ENCODE measurements at regions not wholly inside any gene's neighbourhood (a gene's known extent, or its start where the extent isn't known, plus 50 kb on each side); places are given as distances from the start of the nearest gene placed in this dataset.

DNA sequence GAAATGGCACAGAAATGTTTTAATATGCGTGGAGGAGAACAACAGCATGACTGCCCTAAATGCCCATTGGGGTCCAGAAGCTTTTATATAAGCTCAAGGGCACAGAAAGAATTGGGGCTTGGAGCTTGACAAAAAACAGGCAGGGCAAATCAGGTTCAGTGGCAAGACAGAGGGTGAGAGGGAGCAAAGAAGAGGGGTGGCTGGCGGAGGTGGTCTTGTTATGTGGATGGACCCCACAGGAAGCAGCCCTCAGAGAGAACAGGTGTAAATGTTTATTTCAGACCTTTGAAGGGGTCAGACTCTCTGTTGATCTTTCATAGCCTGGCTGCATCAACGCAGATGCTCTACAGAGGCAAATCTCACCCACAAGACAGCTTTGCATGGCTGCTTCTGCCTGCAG is 213.1 kb upstream of the B3GAT1 start:
- H4K91ac ChIP-seq (replicated peaks; ENCODE audit: insufficient read length, low read length), result no peak overlapping the region
- 87% methylated on average over 3 of the region's 3 CpGs; no CpG with 5 or more reads in 1 of the 2 experiments for WGBS, 2 experiments (ENCODE audit: extremely low coverage in 1 of 2, insufficient coverage in 1 of 2, insufficient read length in 1 of 2, insufficient replicate concordance in 2 of 2, low coverage in 1 of 2, low lambda C conversion rate in 2 of 2, missing lambda C conversion rate in 1 of 2)
- H4K5ac ChIP-seq (ENCODE audit: insufficient read length, low read depth, low read length), result no peak overlapping the region
- no peaks in the 10 kb centered on the region for H3K79me1 ChIP-seq (ENCODE audit: low read depth, low read length)
- no peak overlapping the region for H2BK20ac ChIP-seq (ENCODE audit: low read length)
- no peak overlapping the region for H3K4me2 ChIP-seq (ENCODE audit: insufficient read depth in 1 of 2, low read depth in 2 of 2, low read length in 2 of 2)
- no peaks in the 10 kb centered on the region for H3K4me1 ChIP-seq (replicated peaks in 1 of 4; ENCODE audit: control insufficient read depth in 3 of 4, insufficient read depth in 4 of 4, low read length in 3 of 4)
- H3K14ac ChIP-seq (ENCODE audit: insufficient read length), result no peak overlapping the region
- no peak overlapping the region for H2BK120ac ChIP-seq (replicated peaks; ENCODE audit: low read depth, low read length)
- no peak overlapping the region for H3K27ac ChIP-seq (ENCODE audit: low read depth, low read length)
- H2BK15ac ChIP-seq (ENCODE audit: low read length), result no peak overlapping the region
- H3K56ac ChIP-seq (replicated peaks; ENCODE audit: insufficient read length, low read depth, low read length), result no peak overlapping the region
- H4K8ac ChIP-seq (ENCODE audit: extremely low read depth, insufficient read depth, low read length), result no peak overlapping the region
- no peak overlapping the region for H3K9ac ChIP-seq (replicated peaks in 1 of 4; ENCODE audit: extremely low read depth in 1 of 4, low read depth in 3 of 4, low read length in 3 of 4)
- peak in 1 of 2 experiments; percentile 14 for DNase-seq (ENCODE audit: low read depth in 1 of 2, low spot score in 2 of 2)
- no peaks in the 10 kb centered on the region for H3K23me2 ChIP-seq (ENCODE audit: low read depth, low read length)
- H3K23ac ChIP-seq (ENCODE audit: insufficient read length), result no peak overlapping the region
- POLR2A ChIA-PET (ENCODE audit: partially characterized antibody), result no interaction called here
- no peak overlapping the region for H2BK12ac ChIP-seq (ENCODE audit: low read depth, low read length)
- H3K36me3 ChIP-seq (ENCODE audit: control insufficient read depth in 2 of 4, insufficient read depth in 4 of 4, low read length in 3 of 4), result no peaks in the 10 kb centered on the region
- H3K27me3 ChIP-seq (replicated peaks in 1 of 4; ENCODE audit: control insufficient read depth in 3 of 4, extremely low read depth in 1 of 4, insufficient read depth in 3 of 4, low read length in 3 of 4), result no peaks in the 10 kb centered on the region
- no peak overlapping the region for H3K4me3 ChIP-seq (ENCODE audit: extremely low read depth in 1 of 4, insufficient read depth in 2 of 4, low read depth in 3 of 4, low read length in 4 of 4)
- H3K4ac ChIP-seq (replicated peaks; ENCODE audit: insufficient read length, low read depth, low read length), result no peak overlapping the region
- no peak for TF ChIP-seq BACH1 (IDR thresholded peaks at IDR 0.05; ENCODE audit: low read length)
- TF ChIP-seq NANOG (IDR thresholded peaks at IDR 0.05; ENCODE audit: insufficient read depth, low read depth, low read length, poor library complexity, severe bottlenecking), result no peak
- no peak for TF ChIP-seq CREB1 (IDR thresholded peaks at IDR 0.05)
- no peak for TF ChIP-seq ASH2L (IDR thresholded peaks at IDR 0.05; ENCODE audit: low read length)
- no peak for TF ChIP-seq CEBPB (IDR thresholded peaks at IDR 0.05; ENCODE audit: low read depth, low read length)
- no peak for TF ChIP-seq EGR1 (IDR thresholded peaks at IDR 0.05; ENCODE audit: borderline replicate concordance, low read depth, low read length)
- TF ChIP-seq JUN (IDR thresholded peaks at IDR 0.05; ENCODE audit: low read depth, low read length), result no peak
- H2AFZ ChIP-seq (ENCODE audit: low read length), result no peak overlapping the region
- H3K79me2 ChIP-seq (ENCODE audit: control insufficient read depth in 1 of 2, insufficient read depth in 2 of 2, low read length in 2 of 2), result no peaks in the 10 kb centered on the region
- H3K9me3 ChIP-seq (ENCODE audit: insufficient read depth in 2 of 2, low read depth in 1 of 2, low read length in 1 of 2), result no peaks in the 10 kb centered on the region
- H2AK5ac ChIP-seq (ENCODE audit: low read depth, low read length), result no peak overlapping the region
- FAIRE-seq, result no peak
- no peaks in the 10 kb centered on the region for H4K20me1 ChIP-seq (replicated peaks in 1 of 2; ENCODE audit: control insufficient read depth in 1 of 2, insufficient read depth in 2 of 2, low read length in 2 of 2)
- CTCF ChIA-PET (ENCODE audit: partially characterized antibody), result interaction anchor here (1.1 to 1.9 kb wide), 4 partner anchors 9 to 65 kb away, joined by 3 to 5 read pairs (median 4); no protein-coding TSS in a partner anchor
- no peak overlapping the region for H3K18ac ChIP-seq (ENCODE audit: extremely low read depth, low read length)
- H2BK5ac ChIP-seq (ENCODE audit: low read depth, low read length), result no peak overlapping the region
